ENCODE measurements at regions not wholly inside any gene's neighbourhood (a gene's known extent, or its start where the extent isn't known, plus 50 kb on each side); places are given as distances from the start of the nearest gene placed in this dataset.

- H3K36me3 ChIP-seq (ENCODE audit: control insufficient read depth in 2 of 2, insufficient read depth in 2 of 2, low read length in 1 of 2), result no peaks in the 10 kb centered on the region
- ChIA-PET SMC1A (ENCODE audit: uncharacterized antibody, unreplicated experiment) (interaction anchor here (0.8 to 2.2 kb wide), 7 partner anchors 13 to 187 kb away, joined by 3 to 7 read pairs (median 3); no protein-coding TSS in a partner anchor), CTCF (interaction anchor here (0.6 to 2.0 kb wide), 6 partner anchors 11 to 294 kb away, joined by 3 to 5 read pairs (median 3); no protein-coding TSS in a partner anchor), POLR2A (interaction anchor here (0.9 kb wide), 1 partner anchor 185 kb away, joined by 3 read pairs; no protein-coding TSS in a partner anchor), RAD21 (ENCODE audit: unreplicated experiment) (interaction anchor here (1.4 to 2.2 kb wide), 3 partner anchors 81 to 188 kb away, joined by 4 to 6 read pairs (median 4); no protein-coding TSS in a partner anchor)
- no TSS peak for BruUV-seq (replicated peaks)
- no peak overlapping the region for H3K9ac ChIP-seq (ENCODE audit: control insufficient read depth, insufficient read depth, low read length)
- H2AFZ ChIP-seq (ENCODE audit: control insufficient read depth, low read depth, low read length), result no peak overlapping the region
- ATAC-seq, result peak; percentile 57
- no peak overlapping the region for H3K4me3 ChIP-seq
- no peak for DNase-seq (ENCODE audit: low read depth, low spot score)
- H3K27ac ChIP-seq (ENCODE audit: control insufficient read depth, insufficient read depth), result no peak overlapping the region
- H3K27me3 ChIP-seq (replicated peaks in 1 of 2; ENCODE audit: control insufficient read depth in 2 of 2, insufficient read depth in 2 of 2, low read length in 1 of 2), result no peaks in the 10 kb centered on the region
- H3K9me3 ChIP-seq (replicated peaks; ENCODE audit: control insufficient read depth, insufficient read depth, low read length), result no peaks in the 10 kb centered on the region; the same call in 2 of the 3 replicates
- WGBS (ENCODE audit: insufficient coverage, insufficient replicate concordance, low lambda C conversion rate, missing lambda C conversion rate), result 0% methylated on average over 2 of the region's 2 CpGs
- FAIRE-seq, result no peak
- intact Hi-C loops (cut with micrococcal nuclease; ENCODE audit: unreplicated experiment), result no loop called here
- TF ChIP-seq ZNF207 (IDR thresholded peaks at IDR 0.05; ENCODE audit: borderline replicate concordance) (no peak), MXI1 (IDR thresholded peaks at IDR 0.05; ENCODE audit: low read depth, low read length) (no peak), SIX5 (IDR thresholded peaks at IDR 0.05; ENCODE audit: low read depth, low read length, severe bottlenecking) (no peak), HDGF (IDR thresholded peaks at IDR 0.05) (no peak), USF1 (IDR thresholded peaks at IDR 0.05; ENCODE audit: borderline replicate concordance, extremely low read length, insufficient read depth, low read depth, low read length) (no peak), MYB (IDR thresholded peaks at IDR 0.05; ENCODE audit: borderline replicate concordance, low read depth, low read length) (no peak), SIN3A (IDR thresholded peaks at IDR 0.05; ENCODE audit: low read depth, low read length) (no peak), KLF5 (IDR thresholded peaks at IDR 0.05; ENCODE audit: partially characterized antibody) (no peak), POLR2AphosphoS2 (IDR thresholded peaks at IDR 0.05; ENCODE audit: low read depth, low read length) (no peak), HDAC2 (IDR thresholded peaks at IDR 0.05) (no peak), NKRF (conservative IDR thresholded peaks at IDR 0.05) (no peak), STAT3 (IDR thresholded peaks at IDR 0.05; ENCODE audit: low read depth, low read length) (no peak), PKNOX1 (IDR thresholded peaks at IDR 0.05) (no peak), TBL1XR1 (IDR thresholded peaks at IDR 0.05; ENCODE audit: low read depth, low read length) (no peak), CHD1 (IDR thresholded peaks at IDR 0.05; ENCODE audit: low read depth, low read length) (no peak)
- no peaks in the 10 kb centered on the region for H3K4me1 ChIP-seq (ENCODE audit: control insufficient read depth, insufficient read depth, low read length)
- H3K79me2 ChIP-seq (ENCODE audit: control insufficient read depth, insufficient read depth, low read length), result no peaks in the 10 kb centered on the region
- no peak overlapping the region for H3K4me2 ChIP-seq (ENCODE audit: control insufficient read depth, insufficient read depth)
- in situ Hi-C loops (cut with MboI), result no loop called here
- H4K20me1 ChIP-seq (ENCODE audit: control insufficient read depth, insufficient read depth), result no peaks in the 10 kb centered on the region
Observed at GRCh38 chr2:36058953-36059352, 296.6 kb upstream of the CRIM1 start.

All from GM12878 (cell line).